RKO (cell line): ENCODE measurements at regions not wholly inside any gene's neighbourhood (a gene's known extent, or its start where the extent isn't known, plus 50 kb on each side); places are given as distances from the start of the nearest gene placed in this dataset.

ENCODE experiments used
- DNase-seq: peaks from one replicate; pipeline ENCODE4 v3.0.0-alpha.2; 2016; ENCODE audit warnings: low spot score

- DNase-seq: no peak
These were observed 75.9 kb upstream of the SMYD2 start for GRCh38 chr1:214205053-214205452.

GRCh38 chr1:214208460-214208859 lies 72.5 kb upstream of the SMYD2 start:
- DNase-seq: no peak

GRCh38 chr1:214209260-214209808 lies 71.6 kb upstream of the SMYD2 start:
- no peak for DNase-seq

GRCh38 chr1:214213136-214213535 lies 67.8 kb upstream of the SMYD2 start:
- peak; percentile 50 for DNase-seq

GRCh38 chr1:214214851-214215250 lies 66.1 kb upstream of the SMYD2 start:
- no peak for DNase-seq

- DNase-seq: no peak
These were observed 65.4 kb upstream of the SMYD2 start for GRCh38 chr1:214215583-214215982.

GRCh38 chr1:214216021-214216420 lies 64.9 kb upstream of the SMYD2 start:
- no peak for DNase-seq

GRCh38 chr1:214216779-214217178 lies 64.2 kb upstream of the SMYD2 start:
- no peak for DNase-seq

GRCh38 chr1:214219902-214220301 lies 61.1 kb upstream of the SMYD2 start:
- no peak for DNase-seq

- no peak for DNase-seq
These were observed 60.1 kb upstream of the SMYD2 start for GRCh38 chr1:214220891-214221290.

GRCh38 chr1:214224611-214225354 lies 56.2 kb upstream of the SMYD2 start:
- DNase-seq: no peak

GRCh38 chr1:214228976-214229375 lies 52.0 kb upstream of the SMYD2 start:
- no peak for DNase-seq

GRCh38 chr1:214229736-214230135 lies 51.2 kb upstream of the SMYD2 start:
- no peak for DNase-seq
